HG03378 (cell line): ENCODE measurements at regions not wholly inside any gene's neighbourhood (a gene's known extent, or its start where the extent isn't known, plus 50 kb on each side); places are given as distances from the start of the nearest gene placed in this dataset.
"Not testable (repeated sequence)": the region's sequence is repeated elsewhere in the genome, so short reads cannot be mapped to it uniquely, and the experiment has no call there.

Experiments
- ATAC-seq: cut with Tn5 transposase; IDR thresholded peaks from one replicate; pipeline ENCODE4 v1.9.1; 2021; ENCODE audit warnings: mild to moderate bottlenecking, moderate library complexity; ENCODE audit not compliant: unreplicated experiment

GRCh38 chr5:152523964-152524363, 118.9 kb upstream of the NMUR2 start:
- no peak for ATAC-seq

GRCh38 chr5:152527358-152528052, 122.4 kb upstream of the NMUR2 start:
- ATAC-seq: peak; percentile 81

- ATAC-seq: no peak
Measured at GRCh38 chr5:152529440-152529839, 124.4 kb upstream of the NMUR2 start.

DNA sequence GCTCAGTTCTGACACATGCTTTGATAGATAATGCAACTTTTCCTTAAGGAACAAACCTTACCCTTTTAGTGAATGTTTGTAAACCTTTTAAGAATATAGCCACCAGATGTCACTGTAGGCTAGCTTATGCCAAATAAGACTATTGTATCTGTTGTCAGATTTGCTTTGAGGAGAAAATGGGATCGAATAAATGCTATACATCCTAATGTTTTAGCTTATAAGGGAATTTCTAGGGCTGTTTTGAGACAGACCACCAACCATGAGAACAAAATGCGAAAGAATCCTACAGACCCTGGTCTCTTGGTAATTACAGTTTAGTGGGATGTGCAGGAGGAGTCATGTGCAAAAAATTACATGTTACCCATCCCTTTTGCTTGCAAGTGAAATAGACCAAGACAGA, 127.6 kb upstream of the NMUR2 start:
- ATAC-seq: no peak

GRCh38 chr5:152534641-152535040, 129.6 kb upstream of the NMUR2 start:
- ATAC-seq: no peak

DNA sequence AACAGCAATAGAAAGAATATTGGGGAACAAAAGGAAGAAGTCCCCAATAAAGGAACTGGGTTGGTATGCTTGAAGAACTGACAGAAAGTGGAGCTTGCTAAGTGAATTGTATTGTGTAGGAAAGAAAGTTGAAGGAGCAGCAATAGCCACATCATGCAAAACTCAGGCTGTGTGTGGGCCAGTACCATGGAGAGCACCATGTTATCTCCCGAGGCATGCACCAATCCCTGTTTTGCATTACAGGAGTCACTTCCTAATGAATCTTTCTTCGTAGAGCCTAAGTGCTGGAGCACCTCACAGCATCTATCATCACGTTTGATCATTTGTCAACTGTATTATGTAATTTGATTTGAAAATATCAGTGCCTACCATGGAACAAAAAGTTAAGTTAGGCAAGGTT, 137.7 kb upstream of the NMUR2 start:
- no peak for ATAC-seq

- ATAC-seq: no peak
Measured at GRCh38 chr5:152546493-152546892, 141.4 kb upstream of the NMUR2 start.

GRCh38 chr5:152547202-152547601, 142.1 kb upstream of the NMUR2 start:
- ATAC-seq: no peak

- ATAC-seq: no peak
Measured at GRCh38 chr5:152549709-152550108, 144.6 kb upstream of the NMUR2 start.

GRCh38 chr5:152551061-152551460, 146.0 kb upstream of the NMUR2 start:
- peak; percentile 51 for ATAC-seq

DNA sequence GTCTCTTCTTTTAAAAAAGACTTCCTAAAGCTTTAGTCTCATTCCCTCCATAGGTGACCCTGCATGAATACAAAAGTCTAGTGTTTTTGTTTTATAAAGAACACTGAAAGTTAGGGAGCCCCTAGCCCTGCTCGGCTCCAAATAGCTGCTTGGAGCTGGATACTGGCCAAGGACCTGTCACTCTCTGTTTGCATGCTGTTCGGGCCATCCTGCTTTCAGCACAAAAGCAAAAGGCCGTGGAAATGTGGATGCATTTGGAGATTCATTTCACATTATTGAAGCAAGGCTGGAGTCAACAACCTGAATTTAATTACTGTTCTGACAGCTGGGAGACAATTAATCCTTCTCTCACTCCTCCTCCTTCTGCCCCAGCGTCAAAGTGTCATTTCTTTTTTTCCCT, 151.7 kb upstream of the NMUR2 start:
- no peak for ATAC-seq

DNA sequence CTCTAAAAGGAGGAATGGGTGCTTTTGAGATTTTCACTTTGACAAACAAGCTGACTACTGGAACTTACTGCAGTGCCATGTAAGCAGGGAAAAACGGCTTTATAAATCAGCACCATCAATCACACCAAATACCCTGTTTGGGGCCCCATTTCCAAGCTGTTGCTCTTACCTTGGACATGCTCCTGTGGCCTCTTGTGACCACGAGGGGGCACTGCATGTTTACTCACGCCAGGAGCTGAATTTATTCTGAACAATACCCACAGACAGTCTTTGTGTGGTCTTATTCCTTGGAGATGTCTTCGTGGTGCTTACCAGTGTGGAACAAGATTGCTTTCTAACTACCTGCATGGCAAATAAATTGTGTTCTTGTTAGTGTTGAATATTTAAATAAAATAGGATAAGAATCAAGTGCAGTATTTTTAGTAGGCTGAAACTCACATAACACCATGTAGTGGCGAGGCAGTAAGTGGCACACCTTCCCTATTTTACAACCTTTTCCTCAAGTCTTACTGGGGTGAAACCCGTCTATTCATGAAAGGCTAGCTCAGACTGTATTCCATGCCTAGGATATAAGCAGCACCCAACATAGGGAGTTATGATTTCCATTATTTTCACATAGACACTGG, 155.5 kb upstream of the NMUR2 start:
- peak; percentile 68 for ATAC-seq

- no peak for ATAC-seq
Measured at GRCh38 chr5:152568016-152568415, 162.9 kb upstream of the NMUR2 start.

- ATAC-seq: no peak
Measured at GRCh38 chr5:152572812-152573211, 167.7 kb upstream of the NMUR2 start.

DNA sequence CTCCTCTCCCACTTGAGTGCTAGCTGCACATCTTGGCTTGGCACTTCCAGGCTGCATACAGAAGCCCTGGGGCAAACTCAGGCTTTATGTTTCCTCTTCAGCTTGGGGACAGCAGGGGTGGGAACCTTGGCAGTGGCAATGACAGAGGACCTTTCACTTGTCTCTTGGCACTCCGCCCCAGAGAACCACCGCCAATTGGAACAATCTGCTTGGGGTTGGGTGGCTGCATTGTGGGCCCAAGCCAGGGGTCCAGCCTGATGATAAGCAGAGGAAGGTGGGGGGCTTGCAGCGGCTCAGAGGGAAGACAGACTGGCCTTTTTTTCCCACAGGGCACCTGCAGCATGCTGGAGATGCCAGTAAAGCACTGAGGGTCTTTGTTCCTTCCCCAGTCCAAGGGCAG, 179.0 kb upstream of the NMUR2 start:
- no peak for ATAC-seq

- ATAC-seq: no peak
Measured at GRCh38 chr5:152592416-152592815, 187.3 kb upstream of the NMUR2 start.

- no peak for ATAC-seq
Measured at GRCh38 chr5:152593388-152593787, 188.3 kb upstream of the NMUR2 start.

- ATAC-seq: no peak
Measured at GRCh38 chr5:152595405-152595804, 190.3 kb upstream of the NMUR2 start.

DNA sequence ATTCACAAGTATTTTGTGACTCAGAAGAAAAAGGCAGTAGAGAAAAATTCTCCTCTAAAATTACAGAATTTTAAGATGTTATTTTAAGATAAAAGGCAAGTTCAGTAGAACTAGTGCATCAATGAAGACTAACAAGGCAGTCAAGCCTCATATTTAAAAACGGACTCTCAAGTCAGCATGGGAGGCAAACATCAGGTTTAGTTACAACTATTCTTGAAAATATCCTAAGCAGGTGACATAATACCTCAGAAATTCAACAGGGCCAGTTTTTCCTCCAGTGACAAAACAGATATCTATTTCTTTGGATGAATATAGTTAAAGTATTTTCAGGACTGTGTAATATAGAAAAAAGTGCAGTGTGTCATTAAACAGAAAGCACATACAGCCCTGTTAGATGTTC, 194.0 kb upstream of the NMUR2 start:
- ATAC-seq: no peak

GRCh38 chr5:152601806-152602732, 197.0 kb upstream of the NMUR2 start:
- ATAC-seq: no peak

DNA sequence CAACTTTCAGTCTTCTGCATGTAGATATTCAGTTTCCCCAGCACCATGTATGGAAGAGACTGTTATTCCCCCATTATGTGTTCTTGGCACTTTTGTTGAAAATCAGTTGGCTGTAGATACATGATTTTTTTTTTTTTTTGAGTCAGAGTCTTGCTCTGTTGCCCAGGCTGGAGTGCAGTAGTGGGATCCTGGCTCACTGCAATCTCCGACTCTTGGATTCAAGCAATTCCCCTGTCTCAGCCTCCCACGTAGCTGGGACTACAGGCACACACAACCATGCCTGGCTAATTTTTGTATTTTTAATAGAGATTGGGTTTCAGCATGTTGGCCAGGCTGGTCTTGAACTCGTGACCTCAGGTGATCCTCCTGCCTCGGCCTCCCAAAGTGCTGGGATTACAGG, 201.0 kb upstream of the NMUR2 start:
- not testable (repeated sequence) for ATAC-seq
